H1 (cell line): ENCODE measurements at regions not wholly inside any gene's neighbourhood (a gene's known extent, or its start where the extent isn't known, plus 50 kb on each side); places are given as distances from the start of the nearest gene placed in this dataset.

ENCODE experiments used
- KDM4A ChIP-seq: IDR thresholded peaks from one replicate; pipeline ENCODE4 v1.7.1; 2012; ENCODE audit warnings: low read depth, mild to moderate bottlenecking, moderate library complexity, low read length, inconsistent platforms; ENCODE audit not compliant: severe bottlenecking
- NANOG ChIP-seq: IDR thresholded peaks from 2 replicates; pipeline ENCODE4 v1.6.1; 2011; ENCODE audit warnings: low read length, low read depth, mild to moderate bottlenecking, inconsistent platforms; ENCODE audit not compliant: insufficient read depth, poor library complexity, severe bottlenecking
- TAF1 ChIP-seq: IDR thresholded peaks from 2 replicates; pipeline ENCODE4 v1.6.1; 2011; ENCODE audit warnings: mild to moderate bottlenecking, low read depth, low read length
- ZNF274 ChIP-seq: IDR thresholded peaks from 2 replicates; pipeline ENCODE4 v1.7.0; 2012; ENCODE audit warnings: low read length, borderline replicate concordance; ENCODE audit errors: extremely low read depth
- TF ChIP-seq, protein P1 (sequence below): IDR thresholded peaks from 2 replicates; pipeline ENCODE4 v1.6.1; 2011; ENCODE audit warnings: low read length, improper control_type of control experiment
- TF ChIP-seq, protein P2 (sequence below), 3 experiments: IDR thresholded peaks; 1 replicate in 2 of 3; 2 replicates in 1 of 3; pipeline versions ENCODE4 v1.5.1 to v1.6.1; 2011; ENCODE audit warnings: low read length in 3 of 3, mild to moderate bottlenecking in 3 of 3, inconsistent platforms in 2 of 3, low read depth in 1 of 3, moderate library complexity in 1 of 3; ENCODE audit not compliant: insufficient read depth in 1 of 3; ENCODE audit errors: control extremely low read depth in 1 of 3

DNA sequence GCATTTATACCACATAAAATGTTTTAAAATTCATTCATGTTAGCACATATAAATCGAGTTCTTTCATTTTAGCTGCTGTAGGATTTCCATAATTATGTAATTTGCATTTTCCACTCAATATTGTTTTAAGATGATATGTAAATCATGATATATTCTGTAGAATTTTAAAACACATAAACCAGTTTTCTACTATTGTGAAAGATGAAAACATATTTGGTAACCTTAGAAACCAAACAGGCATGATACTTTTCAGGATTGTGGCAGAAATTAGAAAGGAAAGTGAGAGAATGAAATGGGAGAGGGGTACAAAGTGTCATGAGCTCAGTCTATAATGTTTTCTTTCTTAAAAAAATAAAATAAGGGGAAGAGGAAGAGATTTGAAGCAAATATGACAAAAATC, 269.3 kb downstream of the PPP1R3A start (continued):
- TF ChIP-seq, protein P1, sequence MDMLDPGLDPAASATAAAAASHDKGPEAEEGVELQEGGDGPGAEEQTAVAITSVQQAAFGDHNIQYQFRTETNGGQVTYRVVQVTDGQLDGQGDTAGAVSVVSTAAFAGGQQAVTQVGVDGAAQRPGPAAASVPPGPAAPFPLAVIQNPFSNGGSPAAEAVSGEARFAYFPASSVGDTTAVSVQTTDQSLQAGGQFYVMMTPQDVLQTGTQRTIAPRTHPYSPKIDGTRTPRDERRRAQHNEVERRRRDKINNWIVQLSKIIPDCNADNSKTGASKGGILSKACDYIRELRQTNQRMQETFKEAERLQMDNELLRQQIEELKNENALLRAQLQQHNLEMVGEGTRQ = no peak
- no peak for TF ChIP-seq ZNF274
- no peak for TF ChIP-seq NANOG
- no peak for TF ChIP-seq KDM4A
- no peak for TF ChIP-seq TAF1
- TF ChIP-seq, protein P2, sequence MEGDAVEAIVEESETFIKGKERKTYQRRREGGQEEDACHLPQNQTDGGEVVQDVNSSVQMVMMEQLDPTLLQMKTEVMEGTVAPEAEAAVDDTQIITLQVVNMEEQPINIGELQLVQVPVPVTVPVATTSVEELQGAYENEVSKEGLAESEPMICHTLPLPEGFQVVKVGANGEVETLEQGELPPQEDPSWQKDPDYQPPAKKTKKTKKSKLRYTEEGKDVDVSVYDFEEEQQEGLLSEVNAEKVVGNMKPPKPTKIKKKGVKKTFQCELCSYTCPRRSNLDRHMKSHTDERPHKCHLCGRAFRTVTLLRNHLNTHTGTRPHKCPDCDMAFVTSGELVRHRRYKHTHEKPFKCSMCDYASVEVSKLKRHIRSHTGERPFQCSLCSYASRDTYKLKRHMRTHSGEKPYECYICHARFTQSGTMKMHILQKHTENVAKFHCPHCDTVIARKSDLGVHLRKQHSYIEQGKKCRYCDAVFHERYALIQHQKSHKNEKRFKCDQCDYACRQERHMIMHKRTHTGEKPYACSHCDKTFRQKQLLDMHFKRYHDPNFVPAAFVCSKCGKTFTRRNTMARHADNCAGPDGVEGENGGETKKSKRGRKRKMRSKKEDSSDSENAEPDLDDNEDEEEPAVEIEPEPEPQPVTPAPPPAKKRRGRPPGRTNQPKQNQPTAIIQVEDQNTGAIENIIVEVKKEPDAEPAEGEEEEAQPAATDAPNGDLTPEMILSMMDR (IDR thresholded peaks at IDR 0.05; ENCODE audit: control extremely low read depth in 1 of 3, insufficient read depth in 1 of 3, low read depth in 1 of 3, low read length in 3 of 3) = no peak
